ENCODE measurements at regions not wholly inside any gene's neighbourhood (a gene's known extent, or its start where the extent isn't known, plus 50 kb on each side); places are given as distances from the start of the nearest gene placed in this dataset.

DNA sequence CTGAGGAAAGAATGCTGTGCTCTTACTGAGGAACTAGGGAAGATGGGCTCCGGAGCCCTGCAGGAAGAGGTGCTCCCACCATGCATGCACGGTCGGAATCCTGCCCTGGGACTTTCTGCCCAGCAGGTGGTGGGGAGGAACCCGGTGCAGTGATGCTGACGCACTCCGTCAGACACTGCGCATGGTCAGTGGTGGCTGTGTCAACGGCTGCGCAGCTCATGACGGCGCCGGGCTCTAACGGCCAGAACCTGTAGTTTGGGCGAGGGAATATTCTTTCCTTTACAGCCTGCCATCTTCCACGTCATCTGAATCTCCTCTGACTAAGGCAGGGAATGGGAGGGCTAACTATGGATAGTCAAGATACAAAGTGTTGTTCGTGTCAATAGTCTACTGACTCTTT lies 189.2 kb upstream of the MGMT start:
- no peak for DNase-seq

DNA sequence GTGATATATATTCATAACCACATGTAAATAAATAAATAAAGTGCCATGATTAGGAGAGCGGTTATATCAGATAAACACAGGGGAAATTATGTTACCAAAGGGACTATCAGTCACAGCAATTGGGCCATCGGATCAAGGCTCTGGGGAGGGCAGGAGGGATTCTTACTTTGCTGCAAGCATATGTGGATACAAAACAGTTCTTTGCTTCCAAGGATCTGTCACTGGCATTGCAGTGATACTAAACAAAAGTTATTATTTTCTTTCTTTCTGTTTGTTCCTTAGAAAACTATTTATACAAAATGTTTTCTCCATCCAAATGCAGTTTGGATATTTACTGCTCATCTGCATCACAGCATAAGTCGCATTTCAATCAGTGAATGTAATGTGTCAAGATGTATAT lies 188.4 kb upstream of the MGMT start:
- DNase-seq: no peak

DNA sequence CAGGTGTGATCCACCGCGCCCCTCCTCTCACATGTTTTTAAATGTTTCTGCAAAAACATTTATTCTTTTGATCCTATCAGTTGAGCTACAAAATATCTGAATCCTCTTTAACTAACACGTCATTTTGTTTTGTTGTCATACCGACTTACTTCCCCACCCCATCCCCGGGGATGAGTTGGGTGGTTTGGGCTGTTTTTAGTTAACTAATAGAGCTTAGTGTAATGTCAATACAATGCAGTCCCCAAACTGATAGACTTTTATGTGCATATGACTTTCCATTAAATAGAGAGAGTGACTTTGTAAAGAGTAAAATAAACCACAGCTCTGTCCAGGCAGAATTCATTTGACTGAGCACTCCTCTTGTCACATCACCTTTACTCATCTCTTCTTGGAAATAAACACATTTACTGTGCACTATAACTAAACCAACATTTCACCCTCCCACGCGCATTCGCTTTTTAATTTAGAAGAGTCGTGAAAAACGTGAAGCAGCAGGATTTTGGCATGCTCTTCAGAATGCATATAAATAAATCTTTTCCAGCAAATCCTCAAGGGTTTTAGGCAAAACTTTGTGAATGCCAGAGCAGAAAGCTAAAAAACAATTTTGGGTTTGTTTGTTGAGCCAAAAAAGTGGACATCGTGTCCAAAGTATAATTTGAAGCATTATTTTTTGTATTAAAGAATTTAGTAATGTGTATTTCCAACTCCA lies 187.4 kb upstream of the MGMT start:
- DNase-seq: no peak

DNA sequence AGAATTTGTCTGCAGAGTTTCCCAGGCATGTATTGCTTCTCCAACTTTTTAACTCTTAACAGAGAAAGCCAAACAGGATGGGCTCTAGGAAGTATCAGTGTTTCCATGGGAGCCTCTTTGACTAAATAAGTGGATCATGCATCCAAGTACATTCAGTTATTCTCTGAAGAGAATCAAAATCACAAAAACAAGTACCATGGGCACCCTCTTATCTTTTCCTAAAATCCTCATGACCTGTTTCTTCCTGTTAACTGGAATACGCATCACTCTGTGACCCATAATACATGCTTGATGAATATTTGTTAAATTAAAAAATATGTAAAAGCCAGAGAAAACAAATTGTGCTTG lies 186.9 kb upstream of the MGMT start:
- DNase-seq: no peak

DNA sequence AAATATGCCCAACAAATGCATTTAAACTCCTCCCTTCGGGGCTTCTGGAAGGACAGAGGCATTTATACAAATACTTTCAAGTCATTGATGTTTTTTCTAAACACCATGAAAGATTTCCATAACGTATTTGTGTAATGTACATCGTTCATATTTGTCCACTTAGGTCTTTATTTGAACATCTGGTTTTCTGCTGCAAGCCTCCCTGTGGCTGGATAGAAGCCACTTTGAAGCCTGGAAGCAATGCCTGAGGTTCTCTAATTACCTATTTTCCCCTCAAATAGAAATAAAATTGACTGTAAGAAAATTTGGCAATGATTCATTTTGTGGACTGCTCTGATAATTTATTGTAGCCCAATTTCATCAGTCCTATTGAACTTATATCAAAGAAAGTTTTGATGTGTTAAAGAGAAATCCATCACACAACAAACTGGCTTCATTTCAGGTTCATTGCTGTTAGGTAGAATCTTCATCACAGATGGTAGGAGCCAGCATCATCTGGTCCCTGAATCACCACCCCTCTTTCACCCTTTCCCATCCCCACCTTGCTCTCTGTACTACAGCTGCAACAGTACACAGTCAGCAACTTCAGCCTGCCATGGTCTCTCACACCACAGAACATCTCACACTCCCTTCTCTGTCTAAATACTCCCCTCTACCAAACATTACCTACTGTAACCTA lies 186.0 kb upstream of the MGMT start:
- no peak for DNase-seq

DNA sequence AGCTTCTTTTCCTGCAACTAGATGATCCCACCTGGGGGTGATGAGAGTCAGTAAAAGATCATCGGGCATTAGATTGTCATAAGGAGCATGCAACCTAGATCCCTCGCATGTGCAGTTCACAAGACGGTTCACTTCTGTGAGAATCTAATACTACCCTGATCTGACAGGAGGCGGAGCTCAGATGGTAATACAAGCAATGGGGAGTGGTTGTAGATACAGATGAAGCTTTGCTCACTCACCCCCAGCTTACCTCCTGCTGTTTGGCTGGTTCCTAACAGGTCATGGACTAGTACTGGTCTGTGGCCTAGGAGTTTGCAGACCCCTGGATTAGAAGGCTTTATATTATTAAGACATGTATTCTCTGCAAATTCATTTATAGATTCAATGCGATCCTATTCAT lies 181.6 kb upstream of the MGMT start:
- no peak for DNase-seq

DNA sequence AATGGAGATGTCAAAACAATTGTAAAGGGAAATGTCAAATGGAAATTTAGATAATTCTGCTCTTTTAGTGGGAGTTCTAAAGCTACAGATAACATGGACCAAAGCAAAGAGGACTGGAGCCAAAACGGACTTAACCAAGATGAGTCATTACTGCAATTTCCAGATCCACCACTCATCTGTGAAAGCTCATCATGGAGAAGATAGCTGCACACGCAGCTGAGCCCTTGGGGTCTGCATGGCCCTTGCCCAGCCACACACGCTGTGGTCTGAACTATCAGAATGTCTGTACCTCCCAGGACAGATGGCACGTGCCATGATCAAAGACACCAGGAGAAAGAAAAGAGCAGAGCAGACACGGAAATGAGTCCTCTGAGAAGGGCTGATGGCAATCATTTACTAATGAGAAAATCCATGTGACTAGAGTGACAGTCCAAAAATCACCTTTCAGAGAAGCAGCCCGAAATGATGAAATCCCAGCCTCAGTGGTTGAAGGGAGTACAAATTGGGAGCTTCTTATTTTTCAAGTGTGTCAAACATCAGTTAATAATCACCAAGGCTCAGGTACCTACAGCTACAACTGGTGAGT lies 177.9 kb upstream of the MGMT start:
- DNase-seq: no peak

DNA sequence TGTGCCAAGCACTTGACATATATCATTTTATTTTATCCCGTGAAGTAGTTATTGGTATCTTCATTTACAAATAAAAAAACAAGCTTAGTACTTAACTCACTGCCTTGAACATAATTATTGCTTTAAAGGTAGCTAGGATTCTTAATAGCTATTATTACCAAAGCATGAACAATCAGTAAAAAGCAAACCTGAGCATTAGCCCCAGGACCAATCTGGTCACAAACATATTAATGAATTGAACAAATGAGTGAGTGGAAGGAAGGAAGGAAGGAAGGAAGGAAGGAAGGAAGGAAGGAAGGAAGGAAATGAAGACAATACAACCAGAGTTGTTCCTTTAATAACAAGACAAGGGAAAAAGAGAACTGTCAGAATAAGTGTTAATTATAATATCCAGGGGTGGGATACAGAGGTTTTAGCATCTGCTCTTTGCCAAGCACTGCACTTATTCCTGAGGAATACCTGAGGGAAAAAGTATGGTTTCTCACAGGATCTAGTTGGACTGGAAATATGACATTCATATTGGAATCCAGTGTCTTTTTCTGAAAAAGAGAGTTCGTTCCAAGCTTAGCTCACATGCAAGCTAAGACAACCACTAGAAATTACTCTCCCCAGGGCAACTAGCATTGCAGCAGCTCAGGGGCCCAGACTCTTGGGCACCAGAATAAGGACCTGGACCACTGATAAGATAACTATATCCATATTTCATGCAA lies 172.9 kb upstream of the MGMT start:
- no peak for DNase-seq

DNA sequence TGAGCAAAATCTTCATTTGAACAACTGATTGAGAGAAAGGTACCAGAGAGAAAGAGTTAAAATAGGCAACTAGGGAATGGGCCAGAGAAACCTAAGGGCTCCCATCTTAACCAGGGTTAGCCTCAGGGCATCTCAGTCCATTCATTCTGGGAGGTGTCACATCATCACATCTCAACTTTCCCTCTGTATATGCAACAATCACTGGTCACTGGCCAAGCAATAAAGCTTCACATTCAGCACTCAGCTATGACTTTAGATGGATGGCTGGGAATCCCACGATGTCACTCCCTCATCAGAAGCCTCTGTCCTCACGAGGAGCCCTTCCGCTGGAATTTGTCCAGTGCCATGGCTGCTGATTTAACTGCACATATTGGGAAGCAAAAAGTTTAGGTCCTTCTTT lies 172.1 kb upstream of the MGMT start:
- DNase-seq: no peak

DNA sequence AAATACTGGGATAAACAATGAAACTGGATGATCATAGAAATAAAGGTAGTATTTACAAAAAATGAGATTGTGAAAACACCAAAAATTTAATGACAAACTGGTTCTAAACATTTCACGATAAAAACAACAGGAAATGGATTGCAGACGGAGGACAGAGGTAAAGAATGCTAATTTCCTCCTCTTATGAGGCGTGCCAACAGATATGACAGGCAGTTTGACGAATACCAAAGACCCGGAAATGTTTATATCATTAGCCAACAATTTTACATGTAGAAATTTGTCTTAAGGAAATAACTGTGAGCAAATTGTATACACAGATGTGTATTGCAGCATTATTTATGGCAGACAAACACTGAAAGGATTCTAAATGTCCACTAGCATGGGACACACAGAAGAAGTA lies 162.0 kb upstream of the MGMT start:
- no peak for DNase-seq

DNA sequence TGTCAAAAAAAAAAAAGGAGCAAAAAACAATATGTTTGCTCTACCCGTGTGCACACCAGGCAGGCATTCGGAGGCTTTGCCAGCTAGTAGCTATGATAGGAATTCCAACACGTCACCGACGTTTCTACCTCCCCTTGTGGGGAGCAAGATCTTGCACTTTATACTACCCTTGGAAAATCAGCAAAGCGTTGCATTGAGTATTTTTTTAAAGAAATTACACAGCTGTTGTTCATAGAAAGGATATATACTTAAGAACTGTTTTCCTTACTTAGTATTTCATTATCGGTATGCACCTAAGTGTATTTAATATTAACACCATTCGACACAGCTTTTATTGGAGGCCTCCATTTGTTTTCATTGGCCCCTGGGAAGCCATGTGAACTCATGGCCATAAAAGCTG lies 159.9 kb upstream of the MGMT start:
- no peak for DNase-seq

DNA sequence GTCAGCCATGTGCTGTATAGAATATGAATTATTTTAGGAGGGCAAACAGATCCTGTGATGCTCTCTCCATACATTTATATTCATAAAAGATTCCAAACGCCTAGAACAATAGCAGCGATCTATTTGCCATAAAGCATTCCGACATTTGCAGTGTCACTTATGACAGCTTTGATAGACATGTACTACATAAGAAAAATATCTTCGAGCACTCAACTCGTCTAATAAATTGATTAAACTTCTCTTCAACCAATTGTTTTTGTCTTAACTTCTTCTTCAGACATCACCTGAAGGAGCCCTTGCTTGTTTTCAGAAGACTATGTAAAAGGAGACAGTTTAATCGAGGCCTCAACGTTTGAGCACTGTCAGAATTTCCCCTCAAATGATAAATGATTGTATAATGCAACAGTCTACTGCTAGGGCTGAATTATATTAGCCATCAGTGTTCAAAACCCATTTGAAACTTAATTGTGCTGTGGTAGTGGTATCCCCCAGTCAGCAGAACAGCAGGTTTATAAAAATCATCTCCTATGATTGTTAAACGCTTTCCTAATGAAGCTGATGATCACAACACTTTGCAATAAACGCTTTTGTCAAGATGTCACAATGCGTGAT lies 158.0 kb upstream of the MGMT start:
- no peak for DNase-seq

DNA sequence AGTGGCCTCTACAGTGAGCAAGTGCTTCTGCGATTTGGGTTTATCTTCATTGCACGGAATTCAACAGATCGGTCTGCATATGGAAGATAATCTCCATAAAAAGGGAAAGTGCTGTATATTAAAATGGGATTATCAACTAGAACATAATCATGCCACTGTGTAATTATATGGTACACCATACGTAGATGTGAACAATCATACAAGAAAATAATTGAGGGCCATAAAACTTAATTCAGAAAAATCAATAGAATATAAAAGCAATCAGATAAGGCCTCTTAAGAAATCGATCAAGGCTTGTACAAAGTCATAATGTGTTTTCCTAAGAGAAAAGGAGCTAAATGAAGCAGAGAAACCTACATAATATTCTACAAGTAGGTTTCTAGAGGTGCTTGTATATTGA lies 157.5 kb upstream of the MGMT start:
- DNase-seq: no peak

DNA sequence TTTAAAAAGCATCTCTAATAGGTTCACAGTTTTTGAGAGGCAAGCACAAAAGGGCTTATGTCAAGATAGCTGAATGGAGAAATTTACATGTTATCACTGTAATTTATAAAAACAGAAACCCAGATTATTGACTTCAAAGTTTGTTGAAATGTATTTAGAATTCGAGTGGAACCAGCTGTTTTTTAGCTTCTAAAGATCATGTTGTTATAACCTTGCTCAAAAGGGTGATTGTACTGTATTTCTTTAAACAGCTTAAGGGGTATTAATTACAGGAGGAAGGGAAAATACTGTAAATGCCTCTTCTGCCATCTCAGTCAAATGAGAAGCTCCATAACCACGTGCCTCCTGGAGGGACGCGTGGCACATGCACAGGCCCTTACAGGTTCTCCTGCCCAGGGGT lies 156.2 kb upstream of the MGMT start:
- no peak for DNase-seq

DNA sequence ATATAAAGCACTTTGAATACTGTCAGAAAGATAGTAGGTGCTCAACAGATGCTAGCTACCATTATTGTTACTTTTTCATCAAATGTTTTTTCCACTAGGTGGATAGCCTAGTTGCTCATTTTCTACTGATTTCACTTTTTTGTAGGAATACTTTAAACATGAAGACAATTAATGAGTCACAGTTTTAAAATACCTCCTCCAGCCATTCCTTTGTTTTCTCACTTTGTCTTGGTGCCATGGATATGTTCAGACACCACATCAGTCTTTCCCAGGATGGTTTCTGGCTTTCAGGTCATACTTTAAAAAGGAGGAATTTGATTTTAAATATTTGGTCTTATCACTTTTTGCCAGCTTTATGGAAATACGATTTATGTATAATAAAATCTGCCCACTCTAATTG lies 147.1 kb upstream of the MGMT start:
- no peak for DNase-seq

DNA sequence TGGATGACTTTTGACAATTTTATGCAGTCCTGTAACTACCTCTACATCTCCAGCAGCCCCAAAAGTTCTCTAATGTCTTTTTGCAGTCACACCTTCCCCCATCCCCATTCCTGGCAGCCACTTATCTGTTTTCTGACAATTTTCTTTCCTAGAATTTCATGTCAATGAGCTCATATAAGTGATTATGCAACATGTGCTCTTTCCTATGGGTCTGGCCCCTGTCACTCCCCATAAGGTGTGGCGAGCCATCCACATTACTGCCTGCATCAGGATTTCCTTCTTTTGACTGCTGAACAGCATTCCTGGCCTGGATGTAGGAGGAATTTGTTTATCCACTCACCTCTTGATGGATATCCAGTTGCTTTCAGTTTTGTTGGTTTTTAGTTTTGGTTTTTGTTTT lies 146.7 kb upstream of the MGMT start:
- no peak for DNase-seq

DNA sequence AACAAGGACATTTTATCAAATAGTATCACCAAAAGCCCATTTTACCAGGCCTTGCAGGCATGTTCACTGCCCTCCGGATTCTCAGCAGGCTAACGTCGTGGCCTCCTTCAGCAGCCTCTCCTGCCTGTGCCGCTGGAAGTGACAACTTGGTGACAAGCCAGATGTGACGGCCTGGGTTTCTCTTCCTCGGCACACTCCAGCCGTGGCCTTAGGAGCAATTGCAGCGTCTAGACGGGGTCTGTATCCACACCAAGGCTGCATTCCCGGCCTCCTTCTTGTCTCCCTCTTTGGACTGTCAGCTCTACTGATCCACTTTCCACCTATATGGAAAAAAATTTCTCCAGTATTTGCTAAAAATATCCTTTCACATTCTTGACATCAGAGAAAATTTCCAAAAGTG lies 145.3 kb upstream of the MGMT start:
- no peak for DNase-seq

DNA sequence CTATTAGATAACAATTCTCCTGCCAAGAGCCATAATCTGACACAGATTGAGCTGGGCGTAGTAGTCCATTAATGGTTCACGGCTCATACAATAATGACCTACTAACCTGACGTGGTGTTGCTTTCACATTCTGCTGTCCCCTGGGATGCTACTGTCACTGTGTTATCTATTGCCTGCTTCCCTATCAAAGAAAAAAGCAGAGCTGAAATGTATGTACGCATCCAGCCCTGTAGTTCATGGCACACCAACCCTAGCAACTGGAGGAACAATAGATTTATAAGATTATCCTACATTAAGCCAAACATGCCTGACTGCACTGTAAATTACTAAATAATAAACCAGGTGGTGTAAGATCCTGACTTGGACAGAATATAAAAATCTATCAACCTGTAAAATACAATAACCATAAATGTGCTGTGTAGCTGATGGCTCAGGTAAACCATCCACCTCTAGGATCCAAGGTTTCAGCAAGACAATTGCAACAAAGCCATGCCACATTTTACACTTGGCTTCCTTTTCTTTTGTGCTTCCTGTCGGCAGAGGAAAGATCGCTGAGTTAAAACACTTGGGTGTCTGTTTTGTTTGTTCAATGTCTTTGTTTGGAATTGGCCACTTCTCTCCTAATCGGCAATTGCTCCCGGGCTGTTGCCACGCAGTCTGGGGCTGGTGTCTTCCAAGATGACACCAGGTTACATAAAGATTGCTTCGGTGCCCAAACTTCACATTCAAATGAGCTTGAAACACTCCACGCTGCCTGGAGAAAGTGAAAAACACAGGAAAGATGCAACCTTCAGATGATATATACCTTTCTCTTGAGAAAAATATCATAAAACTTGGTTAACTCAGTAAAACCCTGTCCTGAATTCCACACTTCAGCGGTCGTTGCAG lies 143.9 kb upstream of the MGMT start:
- no peak for DNase-seq

DNA sequence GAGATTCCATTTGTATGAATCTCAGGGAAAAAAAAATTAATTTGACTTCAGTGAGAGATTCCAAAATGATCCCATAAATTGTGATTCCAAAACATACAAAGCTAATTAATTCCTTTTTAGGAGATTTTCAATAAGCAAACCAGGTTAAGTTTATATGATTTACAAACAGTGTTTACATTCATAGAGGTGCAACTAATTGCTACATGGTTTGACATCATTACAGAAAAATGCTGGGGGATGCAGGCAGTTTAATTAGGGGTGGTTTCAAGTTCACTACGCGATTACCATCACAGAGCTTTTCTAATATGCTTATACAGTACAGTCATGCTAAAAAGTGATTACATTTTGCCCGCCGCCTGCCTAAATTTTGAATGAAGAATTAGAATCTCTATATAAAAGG lies 143.2 kb upstream of the MGMT start:
- DNase-seq: no peak

DNA sequence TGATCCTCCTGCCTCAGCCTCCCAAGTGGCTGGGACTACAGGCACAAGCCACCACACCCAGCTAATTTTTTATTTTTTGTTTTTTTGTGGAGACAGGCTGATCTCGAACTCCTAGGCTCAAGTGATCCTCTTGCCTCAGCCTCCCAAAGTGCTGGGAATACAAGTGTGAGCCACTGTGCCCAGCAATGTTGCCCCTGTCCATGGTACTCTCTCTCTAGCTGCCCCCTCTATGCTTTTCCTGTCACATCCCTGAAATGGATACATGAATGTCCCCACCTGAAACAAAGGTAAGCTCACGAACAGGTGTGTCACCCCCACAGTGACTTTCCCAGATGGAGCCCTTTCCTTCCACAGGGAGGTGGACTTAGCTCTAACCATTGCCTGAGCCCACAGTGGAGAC lies 141.1 kb upstream of the MGMT start:
- no peak for DNase-seq

DNA sequence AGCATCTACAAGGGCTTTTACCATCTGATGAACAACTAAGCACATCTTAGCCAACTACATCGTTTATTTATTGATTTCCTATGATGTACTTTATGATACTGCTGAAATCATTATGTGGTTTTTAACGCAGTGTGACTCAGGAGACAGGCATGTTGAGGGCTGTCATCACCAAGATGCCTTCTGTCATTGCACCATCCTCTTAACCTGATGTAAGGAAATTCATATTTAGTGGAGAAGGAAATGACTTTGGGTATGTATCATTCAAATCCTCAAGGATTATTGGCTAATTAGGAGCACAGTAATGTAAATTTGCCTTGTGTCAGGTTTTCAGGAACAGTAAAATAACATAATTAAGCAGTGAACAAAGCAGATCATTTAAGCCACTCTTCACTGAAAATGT lies 138.5 kb upstream of the MGMT start:
- no peak for DNase-seq

DNA sequence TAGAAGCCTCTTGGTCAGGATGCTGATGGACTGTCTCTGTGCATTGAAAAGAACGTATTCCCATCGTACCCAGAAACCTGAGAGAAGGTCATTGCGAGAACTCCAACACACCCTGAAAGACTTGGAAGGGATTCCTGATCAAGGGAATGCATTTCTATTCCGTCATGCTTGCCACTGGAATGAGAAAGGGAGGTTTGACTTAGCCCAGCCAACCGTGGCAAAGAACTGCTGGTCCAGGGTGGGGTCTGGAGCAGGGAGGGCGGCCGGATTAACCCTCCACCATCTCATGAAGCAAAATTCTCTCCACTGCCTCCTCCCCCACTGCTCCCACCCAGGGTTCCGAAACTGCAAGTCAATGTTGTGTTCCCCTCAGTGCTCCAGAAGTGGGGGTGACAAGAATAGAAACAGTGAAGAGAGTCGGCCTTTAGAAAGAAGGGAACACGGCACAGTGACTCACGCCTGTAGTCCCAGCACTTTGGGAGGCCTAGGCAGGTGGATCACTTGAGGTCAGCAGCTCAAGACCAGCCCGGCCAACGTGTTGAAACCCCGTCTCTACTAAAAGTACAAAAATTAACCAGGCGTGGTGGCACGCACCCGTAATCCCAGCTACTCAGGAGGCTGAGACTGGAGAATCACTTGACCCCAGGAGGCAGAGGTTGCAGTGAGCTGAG lies 137.5 kb upstream of the MGMT start:
- no peak for DNase-seq
